ENCODE measurements at regions not wholly inside any gene's neighbourhood (a gene's known extent, or its start where the extent isn't known, plus 50 kb on each side); places are given as distances from the start of the nearest gene placed in this dataset.
"Not testable (repeated sequence)": the region's sequence is repeated elsewhere in the genome, so short reads cannot be mapped to it uniquely, and the experiment has no call there.

DNA sequence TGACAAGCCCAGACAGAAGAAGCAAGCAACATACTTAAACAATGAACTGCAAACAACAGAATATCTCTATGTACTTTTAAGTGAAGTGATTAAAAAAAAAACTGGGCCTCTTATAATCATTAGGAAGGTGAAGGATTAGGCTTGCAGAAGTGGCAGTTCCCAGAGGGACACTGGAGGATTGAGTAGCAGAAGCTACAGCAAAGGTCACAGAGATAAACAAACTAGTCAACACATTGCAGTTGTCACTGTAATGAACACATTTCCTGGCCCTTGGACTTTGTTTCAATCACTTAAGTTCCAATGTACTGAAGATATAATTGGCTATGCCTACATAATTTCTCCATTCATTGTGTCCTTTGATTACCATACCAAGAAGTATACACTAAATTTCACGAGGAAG lies 1498.8 kb downstream of the SLITRK5 start:
- no peak for DNase-seq (ENCODE audit: low read depth, low spot score)

DNA sequence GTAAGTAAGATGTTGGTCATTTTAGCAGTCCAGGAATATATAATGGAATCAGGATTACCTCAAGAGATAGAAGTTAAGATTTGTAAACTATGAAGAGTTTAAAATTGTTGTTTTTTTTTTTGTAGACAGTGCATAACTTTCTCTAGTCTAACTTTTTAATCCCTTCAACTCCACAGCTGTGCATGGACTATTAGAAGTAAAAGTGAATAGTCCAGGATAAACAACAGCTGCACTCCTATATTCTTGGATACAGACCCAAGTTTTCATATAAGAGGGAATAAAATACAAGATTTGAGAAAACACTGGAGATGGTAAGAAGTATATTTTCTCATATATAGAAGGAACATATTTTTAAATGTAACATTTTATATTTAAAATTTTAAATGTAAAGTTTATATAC lies 1509.9 kb downstream of the SLITRK5 start:
- no peak for DNase-seq (ENCODE audit: low read depth, low spot score)

DNA sequence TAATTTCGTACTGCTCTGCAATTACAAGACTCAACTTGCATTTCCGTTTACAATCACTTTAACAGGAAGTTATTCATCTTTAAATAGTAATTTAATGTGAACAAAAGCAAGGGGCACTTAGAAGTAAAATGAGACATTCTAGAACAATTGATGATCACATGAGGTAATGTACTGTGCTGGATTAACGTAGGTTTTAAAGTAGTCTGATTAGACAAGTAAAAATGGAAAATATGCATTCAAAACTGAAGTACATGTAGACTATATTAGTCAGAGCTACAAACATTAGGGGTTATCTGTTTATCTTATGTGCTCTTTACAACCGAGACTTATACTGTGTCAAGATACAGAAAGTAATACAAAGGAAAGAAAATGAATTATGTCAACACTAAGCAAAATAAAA lies 1528.0 kb downstream of the SLITRK5 start:
- DNase-seq (ENCODE audit: low read depth, low spot score), result no peak

DNA sequence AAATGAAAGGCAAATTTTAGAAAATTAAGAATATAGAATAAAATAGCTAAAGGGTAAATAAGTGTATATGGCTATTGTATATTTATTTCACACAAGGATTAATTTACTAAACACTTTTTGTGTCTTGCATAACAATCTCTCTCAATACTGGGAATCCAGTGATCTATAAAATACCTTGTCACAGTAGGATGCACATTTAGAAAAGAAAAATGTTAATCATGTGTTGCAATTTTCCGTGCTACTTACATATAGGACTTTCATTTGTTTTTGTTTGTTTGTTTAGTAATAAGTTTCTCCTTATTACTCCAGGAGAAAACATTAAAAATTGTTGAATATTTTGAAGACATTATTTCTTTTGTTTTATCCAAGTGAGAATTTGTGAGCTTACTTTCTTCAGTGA lies 1533.3 kb downstream of the SLITRK5 start:
- no peak for DNase-seq (ENCODE audit: low read depth, low spot score)

DNA sequence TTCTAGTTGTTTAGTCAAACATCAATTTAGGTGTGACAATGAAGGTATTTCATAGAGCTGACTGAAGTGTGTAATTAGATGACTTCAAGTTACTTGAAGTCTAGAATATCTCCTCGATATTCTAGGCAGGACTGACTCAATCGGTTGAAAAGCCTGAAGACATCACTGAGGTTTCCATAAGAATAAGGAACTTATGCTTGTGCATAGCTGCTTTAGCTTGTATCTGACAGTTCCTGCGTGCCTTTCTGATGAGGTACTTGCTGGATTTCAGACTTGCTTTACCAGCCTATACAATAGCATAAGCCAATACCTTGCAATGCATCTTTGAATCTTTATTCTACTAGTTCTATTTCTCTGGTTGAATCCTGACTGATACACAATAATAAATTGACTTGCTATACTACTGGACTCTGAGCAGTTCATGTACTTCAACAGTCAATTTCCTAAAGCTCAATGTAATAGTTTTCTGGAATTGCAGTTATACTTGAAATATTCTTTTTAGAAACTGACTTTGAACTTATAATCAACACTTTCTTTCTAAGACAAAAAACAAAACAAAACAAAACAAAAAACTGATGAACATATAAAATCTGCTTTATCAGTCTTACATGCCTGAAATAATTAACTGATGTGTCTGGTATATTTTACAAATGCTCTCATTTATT lies 1534.8 kb downstream of the SLITRK5 start:
- DNase-seq (ENCODE audit: low read depth, low spot score), result no peak

DNA sequence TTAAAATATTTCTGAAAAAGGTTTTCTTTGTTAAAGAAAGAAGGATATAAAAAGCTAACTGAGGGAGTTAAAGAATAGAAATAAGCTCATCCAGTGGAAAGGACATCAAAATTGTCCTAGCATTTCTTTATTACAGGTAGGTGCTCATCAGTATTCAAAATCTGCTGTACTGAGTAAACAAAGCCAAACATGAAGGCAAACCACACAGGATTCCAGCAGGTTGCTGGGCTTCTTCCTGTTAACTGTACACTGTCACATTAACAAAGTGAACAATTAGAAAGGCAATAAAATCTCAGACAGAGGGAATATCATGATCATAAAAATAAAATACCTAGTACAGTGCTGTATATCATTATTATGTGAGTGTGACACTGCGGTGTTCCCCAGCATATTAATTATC lies 1541.0 kb downstream of the SLITRK5 start:
- no peak for DNase-seq (ENCODE audit: low read depth, low spot score)

DNA sequence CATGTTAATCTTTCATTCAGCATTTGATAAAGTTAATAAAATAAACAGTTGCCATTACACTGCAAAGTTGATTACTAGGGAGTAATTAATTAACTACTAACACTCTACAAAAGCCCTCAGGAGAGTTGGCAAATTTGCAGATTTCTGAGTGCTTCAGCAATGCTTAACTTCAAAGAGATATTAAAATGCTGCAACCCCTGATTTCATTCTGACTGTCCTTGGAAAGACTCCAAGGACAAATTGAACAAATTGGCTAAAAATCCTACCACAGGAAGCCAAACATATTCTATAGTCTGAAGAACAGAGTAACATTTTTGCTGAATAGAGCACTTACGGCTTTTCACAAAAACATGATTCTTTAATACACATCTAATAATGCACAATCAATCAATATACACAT lies 1543.0 kb downstream of the SLITRK5 start:
- no peak for DNase-seq (ENCODE audit: low read depth, low spot score)

DNA sequence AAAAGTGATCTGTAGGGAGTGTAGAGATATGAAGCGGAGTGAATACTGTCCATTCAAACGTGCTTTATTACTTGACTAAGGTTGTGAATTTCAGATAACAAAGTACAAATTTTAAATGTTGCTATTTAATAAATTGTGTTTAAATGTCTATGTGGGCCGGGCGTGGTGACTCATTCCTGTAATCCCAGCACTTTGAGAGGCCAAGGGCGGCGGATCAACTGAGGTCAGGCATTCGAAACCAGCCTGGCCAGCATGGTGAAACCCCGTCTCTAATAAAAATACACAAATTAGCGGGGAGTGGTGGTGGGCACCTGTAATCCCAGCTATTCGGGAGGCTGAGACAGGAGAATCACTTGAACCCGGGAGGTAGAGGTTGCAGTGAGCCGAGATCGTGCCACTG lies 1544.1 kb downstream of the SLITRK5 start:
- DNase-seq (ENCODE audit: low read depth, low spot score), result not testable (repeated sequence)

DNA sequence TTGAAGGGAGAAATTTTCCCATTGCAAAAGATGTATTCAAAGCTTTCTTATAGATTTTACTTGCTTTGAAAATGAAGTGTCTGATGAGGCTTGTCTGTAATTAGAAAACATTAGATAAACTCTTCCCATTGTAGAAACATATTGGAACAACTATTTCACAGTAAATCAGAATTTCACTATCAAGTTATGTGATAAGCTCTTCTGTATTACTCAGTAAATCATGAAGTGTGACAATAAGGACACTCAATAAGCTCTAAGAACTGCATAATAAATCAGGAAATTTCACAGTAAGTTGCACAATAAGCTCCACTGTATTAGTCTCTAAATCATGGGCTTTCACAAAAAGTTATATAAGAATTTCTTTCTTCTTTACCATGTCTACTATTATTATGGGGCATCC lies 1546.6 kb downstream of the SLITRK5 start:
- no peak for DNase-seq (ENCODE audit: low read depth, low spot score)

DNA sequence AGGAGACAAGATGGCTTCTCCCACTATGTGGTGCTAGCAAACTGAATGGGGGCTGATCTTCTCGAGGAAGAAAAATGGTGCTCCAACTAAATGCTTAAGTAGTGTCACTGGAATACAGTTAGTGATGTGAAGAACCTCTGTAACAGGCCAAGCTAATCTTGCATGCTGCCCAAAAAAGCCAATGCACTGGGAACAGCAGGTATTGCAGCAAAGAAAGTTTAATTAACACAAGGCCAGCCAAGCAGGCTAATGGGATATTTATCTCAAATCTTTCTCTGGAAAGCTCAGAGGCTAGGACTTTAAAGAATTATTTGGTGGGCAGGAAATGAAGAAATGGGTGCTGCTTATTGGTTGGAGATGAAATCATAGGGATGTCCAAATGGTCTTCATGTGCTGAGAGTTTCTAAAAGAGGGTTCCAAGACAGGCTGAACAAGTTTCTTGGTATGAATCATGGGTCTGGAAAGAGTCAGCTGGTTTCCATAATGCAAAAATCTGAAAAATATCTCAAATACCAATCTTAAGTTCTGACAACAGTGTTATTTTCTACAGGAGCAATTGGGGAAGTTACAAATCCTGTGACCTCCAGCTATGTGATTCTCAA lies 1550.5 kb downstream of the SLITRK5 start:
- no peak for DNase-seq (ENCODE audit: low read depth, low spot score)

DNA sequence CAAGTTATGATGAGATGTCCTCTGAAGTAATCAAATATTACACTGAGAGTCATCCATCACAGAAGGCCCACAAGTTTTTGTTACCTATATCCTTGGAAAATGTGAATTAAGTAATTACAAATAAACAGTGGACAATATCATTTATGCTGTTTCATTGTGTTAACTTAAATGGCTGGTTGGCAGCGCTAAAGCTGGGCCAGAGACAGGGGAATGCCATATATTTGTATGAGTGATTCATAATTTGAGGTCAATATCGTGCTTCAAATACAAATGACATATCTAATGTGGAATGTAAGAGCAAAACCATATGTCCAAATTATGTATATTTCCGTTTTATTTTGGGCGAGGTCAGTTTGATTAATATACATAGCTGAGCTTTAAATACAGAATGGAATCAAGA lies 1556.2 kb downstream of the SLITRK5 start:
- no peak for DNase-seq (ENCODE audit: low read depth, low spot score)

DNA sequence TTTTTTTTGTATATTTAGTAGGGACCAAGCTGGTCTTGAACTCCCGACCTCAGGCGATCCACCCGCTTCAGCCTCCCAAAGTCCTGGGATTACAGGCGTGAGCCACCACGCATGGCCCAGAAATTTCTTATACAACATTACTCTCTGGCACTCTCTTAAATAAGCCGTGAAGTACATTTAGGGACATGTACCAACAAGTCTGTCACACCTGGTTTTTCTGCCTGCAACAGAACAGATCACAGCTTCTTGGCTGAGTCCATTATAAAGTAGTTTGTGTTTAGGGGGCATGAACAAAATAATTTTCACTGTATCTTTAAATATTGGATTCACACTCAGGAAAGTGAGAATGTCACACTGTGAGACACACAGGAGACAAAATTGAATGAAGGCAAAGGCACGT lies 1567.3 kb downstream of the SLITRK5 start:
- no peak for DNase-seq (ENCODE audit: low read depth, low spot score)

DNA sequence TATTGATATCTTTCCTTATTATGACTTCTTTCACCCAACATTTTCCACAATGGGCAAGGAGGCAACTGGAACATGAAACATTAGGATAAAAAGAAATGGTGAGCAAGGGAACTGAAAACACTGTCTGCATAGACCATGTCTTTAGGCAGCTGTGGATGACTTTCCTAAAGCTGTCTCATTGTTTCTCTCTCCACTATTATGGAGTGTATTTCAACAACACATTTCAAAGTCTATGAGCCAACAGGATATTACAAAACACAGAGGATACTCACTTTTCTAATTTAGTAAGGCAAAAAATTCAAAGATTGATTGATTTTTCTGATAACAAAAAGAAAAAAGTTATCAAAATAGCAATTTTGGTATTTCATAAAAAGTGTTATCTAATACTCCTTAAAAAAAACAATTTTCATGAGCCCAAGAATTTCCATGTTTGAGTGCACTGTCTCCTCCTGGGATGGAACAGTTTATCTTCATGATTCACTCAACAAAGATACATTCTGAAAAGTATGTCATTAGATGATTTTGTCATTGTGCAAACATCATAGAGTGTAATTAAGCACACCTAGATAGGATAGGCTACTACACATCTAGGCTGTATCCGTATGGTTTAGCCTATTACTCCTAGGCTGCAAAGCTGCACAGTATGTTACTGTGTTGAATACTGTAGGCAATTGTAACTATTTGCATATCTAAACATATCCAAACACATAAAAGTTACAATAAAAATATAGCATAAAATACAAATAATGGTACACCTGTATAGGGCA lies 1568.4 kb downstream of the SLITRK5 start:
- no peak for DNase-seq (ENCODE audit: low read depth, low spot score)

DNA sequence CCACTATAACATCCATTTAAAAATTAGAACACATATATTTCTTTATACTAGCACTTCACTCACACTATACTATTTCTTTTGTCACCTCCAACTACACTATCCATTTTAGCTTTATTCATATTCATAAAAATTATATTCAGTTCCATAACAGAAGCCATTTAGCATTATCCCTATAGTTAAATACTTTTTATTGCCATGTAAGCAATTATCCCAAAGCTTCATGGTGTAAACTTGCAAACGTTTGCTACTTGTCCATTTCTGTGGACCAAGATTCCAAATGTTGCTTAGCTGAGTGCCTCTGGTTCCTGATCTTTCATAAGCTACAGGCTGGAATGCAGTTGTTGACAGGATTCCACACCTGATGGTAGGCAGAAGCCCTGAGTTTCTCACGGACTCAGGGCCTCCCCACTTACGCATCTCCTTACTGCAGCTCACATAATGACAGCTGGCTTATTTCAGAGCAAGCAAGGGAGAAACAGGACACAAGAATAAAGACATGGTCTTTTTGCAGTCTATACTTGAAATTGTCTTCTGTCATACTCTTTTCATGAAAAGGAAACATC lies 1584.8 kb downstream of the SLITRK5 start:
- DNase-seq (ENCODE audit: low read depth, low spot score), result no peak

DNA sequence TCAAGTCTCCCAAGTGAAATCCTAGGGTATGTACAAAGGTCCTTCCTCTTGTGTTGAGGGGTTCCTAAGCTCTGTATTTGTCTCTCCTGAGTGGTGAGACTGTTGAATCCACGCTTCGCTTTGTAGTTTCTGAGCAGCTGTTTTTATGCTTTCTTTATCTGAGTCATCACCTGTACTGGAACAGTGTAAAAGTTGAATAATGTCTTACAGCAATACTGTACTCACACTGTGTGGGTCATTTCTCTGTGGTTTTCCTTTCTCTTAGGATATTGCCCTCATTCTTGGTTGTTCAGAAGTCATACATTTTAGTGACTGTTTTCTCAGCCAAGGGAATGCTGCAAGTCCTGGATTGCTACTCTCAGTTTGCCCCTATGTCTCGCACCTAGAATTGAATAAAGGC lies 1596.6 kb downstream of the SLITRK5 start:
- no peak for DNase-seq (ENCODE audit: low read depth, low spot score)

DNA sequence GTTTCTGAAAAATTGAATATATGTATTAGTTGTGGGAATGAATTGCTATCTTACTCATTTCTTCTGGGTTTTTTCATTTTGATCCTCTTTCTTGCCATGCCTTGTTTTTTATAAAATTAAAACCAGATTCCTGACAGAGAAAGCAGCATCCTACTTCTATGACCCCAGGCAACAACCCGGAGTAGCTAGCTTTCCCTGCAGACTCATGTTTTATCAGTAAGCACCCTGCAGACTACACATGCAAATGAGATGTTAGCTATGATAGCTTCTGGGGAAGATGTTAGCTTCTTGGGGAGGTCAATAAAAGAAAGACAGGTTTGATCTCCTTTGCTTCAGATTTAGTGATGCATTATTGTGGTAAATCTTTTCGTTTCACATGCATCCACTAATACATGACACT lies 1598.6 kb downstream of the SLITRK5 start:
- no peak for DNase-seq (ENCODE audit: low read depth, low spot score)

DNA sequence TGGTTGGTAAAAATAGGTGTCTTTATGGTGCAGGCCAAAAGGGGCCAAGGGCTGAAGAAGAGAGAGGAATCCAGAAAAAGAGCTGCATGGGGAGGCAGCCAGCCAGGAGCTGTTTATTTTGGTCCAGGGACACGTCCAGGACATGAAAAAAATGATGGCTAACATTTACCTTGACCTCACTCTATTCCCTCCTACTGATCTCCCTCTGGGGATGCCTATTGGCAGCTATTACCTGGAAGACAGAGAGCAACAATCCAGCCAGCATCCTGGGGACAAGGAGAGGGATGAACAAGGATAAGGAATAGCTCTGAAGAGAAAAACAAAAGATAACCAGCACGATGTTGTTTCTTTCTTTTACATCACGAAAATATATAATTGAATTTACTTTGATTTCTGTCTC lies 1599.6 kb downstream of the SLITRK5 start:
- no peak for DNase-seq (ENCODE audit: low read depth, low spot score)

DNA sequence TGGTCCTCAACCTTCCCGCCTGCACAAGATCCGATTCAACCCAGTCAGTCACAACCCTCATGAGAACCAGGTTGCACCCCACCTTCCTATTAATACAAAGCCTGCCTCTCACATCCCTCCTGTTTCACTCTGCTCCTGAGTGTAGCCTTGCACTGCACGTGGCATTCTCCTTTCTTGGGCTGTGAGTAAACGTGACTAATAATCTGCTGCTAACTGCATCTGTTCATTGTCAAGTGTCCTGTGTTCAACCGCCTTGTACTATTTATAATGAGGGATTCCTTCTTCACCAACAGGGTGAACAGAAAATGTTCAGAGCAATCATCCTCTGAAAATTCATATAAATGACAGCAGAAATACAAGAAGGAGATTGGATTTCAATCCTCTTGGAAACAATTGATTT lies 1608.2 kb downstream of the SLITRK5 start:
- no peak for DNase-seq (ENCODE audit: low read depth, low spot score)

DNA sequence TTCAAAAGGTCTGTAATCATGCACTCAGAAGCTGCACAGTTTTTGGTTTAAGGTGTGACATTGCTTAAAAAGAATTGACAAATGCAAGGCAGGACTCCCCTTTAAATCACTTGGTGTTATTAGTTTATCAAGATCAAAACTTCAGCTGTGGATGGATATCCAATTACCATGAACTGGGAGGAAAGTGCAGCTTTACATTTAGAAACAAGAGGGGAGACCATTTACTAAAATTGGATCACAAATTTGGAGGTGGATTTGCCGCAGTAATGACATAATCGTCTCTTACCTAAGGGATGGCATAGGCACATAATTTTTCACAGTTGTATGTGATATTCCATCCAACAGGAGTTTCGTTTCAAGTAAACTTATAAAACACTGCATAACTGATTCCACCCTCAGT lies 1610.2 kb downstream of the SLITRK5 start:
- DNase-seq (ENCODE audit: low read depth, low spot score), result no peak

DNA sequence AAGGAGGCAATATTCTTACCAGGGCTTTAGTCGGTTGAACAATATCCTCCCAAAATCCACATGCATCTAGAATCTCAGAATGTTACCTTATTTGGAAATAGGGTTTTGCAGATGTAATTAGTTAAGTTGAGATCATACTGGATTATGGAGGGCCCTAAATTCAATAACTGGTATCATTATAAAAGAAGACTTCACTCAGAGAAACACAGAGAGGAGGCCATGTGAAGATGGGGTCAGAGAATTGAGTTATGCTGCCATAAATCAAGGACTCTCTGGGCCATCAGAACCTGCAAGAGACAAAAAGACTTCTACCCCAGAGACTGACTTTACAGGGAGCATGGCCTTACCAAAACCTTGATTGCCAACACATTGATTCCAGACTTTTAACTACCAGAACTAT lies 1611.1 kb downstream of the SLITRK5 start:
- no peak for DNase-seq (ENCODE audit: low read depth, low spot score)

DNA sequence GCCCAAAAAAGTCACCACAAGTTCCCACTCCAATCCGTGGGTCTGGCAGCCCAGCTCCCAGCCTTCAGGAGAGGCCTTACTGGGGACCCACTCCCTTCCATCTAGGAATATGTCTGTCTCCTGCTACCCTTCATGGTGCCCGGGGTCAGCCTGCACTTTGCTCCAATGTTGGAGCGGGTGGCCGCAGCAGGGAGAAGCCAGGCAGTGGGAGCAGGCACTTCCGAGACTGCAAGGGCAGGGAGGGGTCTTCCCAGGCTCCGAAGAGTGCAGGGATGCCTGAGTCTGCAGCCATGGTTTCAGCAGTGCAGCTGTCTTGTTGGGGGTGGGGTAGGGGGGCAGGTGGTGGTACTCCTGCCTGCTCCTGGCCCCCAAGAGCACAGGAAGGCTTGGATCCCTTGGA lies 1616.2 kb downstream of the SLITRK5 start:
- no peak for DNase-seq (ENCODE audit: low read depth, low spot score)

DNA sequence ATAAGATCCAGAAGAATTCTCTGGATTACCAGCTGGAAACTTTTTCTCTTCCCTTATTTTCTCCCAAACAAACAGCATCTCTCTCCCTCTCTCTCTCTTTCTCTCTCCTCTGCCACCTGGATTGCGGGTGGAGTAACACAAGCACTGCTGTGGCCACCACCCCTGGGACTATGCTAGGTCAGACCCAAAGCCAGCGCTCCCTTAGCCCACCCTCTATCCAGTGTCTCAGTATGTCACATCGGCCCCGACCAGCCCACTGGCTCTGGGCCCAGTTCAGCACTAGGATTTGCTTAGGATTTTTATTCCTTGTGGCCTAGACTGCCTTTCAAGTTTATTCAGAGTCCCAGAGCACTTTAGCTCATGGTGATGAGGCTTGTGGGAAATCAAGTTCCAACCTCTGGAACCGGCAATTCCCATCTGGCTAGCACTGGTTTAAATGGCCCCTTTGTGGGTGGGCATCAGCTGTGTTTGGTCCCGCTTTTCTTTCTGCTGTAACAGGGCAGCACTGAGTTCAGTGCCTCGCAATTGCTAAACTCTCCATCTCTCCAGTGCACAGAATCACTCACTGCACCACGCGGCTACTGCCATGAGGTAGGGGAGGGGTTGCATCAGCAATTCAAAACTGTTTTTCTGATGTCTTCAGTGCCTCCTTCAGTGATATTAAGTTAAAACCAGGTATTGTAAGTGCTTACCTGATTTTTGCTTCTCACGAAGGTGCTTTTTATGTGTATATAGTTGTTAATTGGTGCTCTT lies 1623.1 kb downstream of the SLITRK5 start:
- no peak for DNase-seq (ENCODE audit: low read depth, low spot score)

Measured in pulmonary artery endothelial cell (primary cell).